ENCODE measurements at regions not wholly inside any gene's neighbourhood (a gene's known extent, or its start where the extent isn't known, plus 50 kb on each side); places are given as distances from the start of the nearest gene placed in this dataset.

DNA sequence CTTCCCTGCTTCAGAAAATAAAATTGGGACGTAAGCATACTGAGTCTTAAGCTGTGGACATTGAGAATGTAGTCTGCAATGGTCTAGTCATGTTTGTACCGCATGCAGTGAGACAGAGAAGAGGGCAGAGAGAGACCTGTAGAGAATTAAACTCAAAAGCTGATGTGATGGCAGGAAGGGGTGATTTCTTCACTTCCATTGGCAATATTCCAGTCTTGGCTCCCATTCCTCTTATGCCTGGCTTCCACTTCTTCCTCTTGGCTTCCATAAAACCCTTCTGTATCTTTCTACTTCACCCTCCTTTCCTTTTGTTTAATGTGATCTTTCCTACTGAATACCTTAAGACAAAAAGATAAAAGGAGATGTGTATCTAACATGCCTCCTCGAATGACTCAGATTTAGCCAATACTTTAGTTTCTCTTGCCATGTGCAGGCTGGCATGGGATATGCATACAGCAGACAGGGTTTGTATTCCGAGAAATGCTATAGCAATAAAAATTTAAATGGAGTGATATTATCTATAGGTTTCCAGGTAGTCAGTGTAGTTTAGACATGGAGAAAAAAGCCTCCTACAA is 423.1 kb upstream of the DYNLRB2 start:
- TF ChIP-seq EZH2phosphoT487 (IDR thresholded peaks at IDR 0.05; ENCODE audit: borderline replicate concordance), result no peak
- TF ChIP-seq, protein P1, sequence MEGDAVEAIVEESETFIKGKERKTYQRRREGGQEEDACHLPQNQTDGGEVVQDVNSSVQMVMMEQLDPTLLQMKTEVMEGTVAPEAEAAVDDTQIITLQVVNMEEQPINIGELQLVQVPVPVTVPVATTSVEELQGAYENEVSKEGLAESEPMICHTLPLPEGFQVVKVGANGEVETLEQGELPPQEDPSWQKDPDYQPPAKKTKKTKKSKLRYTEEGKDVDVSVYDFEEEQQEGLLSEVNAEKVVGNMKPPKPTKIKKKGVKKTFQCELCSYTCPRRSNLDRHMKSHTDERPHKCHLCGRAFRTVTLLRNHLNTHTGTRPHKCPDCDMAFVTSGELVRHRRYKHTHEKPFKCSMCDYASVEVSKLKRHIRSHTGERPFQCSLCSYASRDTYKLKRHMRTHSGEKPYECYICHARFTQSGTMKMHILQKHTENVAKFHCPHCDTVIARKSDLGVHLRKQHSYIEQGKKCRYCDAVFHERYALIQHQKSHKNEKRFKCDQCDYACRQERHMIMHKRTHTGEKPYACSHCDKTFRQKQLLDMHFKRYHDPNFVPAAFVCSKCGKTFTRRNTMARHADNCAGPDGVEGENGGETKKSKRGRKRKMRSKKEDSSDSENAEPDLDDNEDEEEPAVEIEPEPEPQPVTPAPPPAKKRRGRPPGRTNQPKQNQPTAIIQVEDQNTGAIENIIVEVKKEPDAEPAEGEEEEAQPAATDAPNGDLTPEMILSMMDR (conservative IDR thresholded peaks at IDR 0.05; ENCODE audit: low read length), result no peak
